GM13977 (cell line): ENCODE measurements at regions not wholly inside any gene's neighbourhood (a gene's known extent, or its start where the extent isn't known, plus 50 kb on each side); places are given as distances from the start of the nearest gene placed in this dataset.

Experiments
- DNase-seq: peaks from one replicate; pipeline ENCODE4 v3.0.0; 2012; ENCODE audit warnings: low spot score
- CTCF ChIP-seq: IDR thresholded peaks from 2 replicates; pipeline ENCODE4 v1.5.1; 2012; ENCODE audit warnings: mild to moderate bottlenecking, control low read depth; ENCODE audit not compliant: insufficient read depth; ENCODE audit errors: extremely low read depth, missing control alignments
- in situ Hi-C: fragments of 300-500 bp; cut with MboI; formaldehyde crosslinking; loops from one replicate; pipeline ENCODE4 v1.12.0; 2022; ENCODE audit warnings: low sequenced_read_pairs, low pct_unique_long_range_greater_than_20kb, mixed read lengths, inconsistent platforms; ENCODE audit not compliant: unreplicated experiment

GRCh38 chr7:109190766-109191398, 621.2 kb downstream of the DNAJB9 start:
- in situ Hi-C loops: no loop called here
- no peak for TF ChIP-seq CTCF
- no peak for DNase-seq

- in situ Hi-C loops: no loop called here
- no peak for TF ChIP-seq CTCF
- DNase-seq: no peak
These were observed 636.5 kb downstream of the DNAJB9 start for GRCh38 chr7:109206196-109206595.

- no peak for TF ChIP-seq CTCF
- in situ Hi-C loops: no loop called here
- no peak for DNase-seq
These were observed 643.4 kb downstream of the DNAJB9 start for GRCh38 chr7:109213081-109213480.

- no peak for DNase-seq
- in situ Hi-C loops: no loop called here
- no peak for TF ChIP-seq CTCF
These were observed 645.7 kb downstream of the DNAJB9 start for GRCh38 chr7:109215341-109215740.

- no peak for DNase-seq
- in situ Hi-C loops: no loop called here
- no peak for TF ChIP-seq CTCF
These were observed 654.4 kb downstream of the DNAJB9 start for GRCh38 chr7:109224100-109224499.

- in situ Hi-C loops: no loop called here
- TF ChIP-seq CTCF: no peak
- DNase-seq: no peak
These were observed 657.0 kb downstream of the DNAJB9 start for GRCh38 chr7:109226699-109227098.
